ENCODE measurements at regions not wholly inside any gene's neighbourhood (a gene's known extent, or its start where the extent isn't known, plus 50 kb on each side); places are given as distances from the start of the nearest gene placed in this dataset.
"Not testable (repeated sequence)": the region's sequence is repeated elsewhere in the genome, so short reads cannot be mapped to it uniquely, and the experiment has no call there.

GRCh38 chr1:185463433-185463832, 146.4 kb upstream of the IVNS1ABP start:
- TF ChIP-seq CTCF (IDR thresholded peaks at IDR 0.05; ENCODE audit: unreplicated experiment) = no peak
- Mint-ChIP-seq H3K9me3 (peaks cover 11% of the 10 kb centered on the region), H3K27ac (no peak overlapping the region), H3K27me3 (ENCODE audit: low read depth) (no peaks in the 10 kb centered on the region), H3K4me3 (no peak overlapping the region), H3K4me1 (peaks cover 37% of the 10 kb centered on the region), H3K36me3 (no peaks in the 10 kb centered on the region)
- no peak for DNase-seq (ENCODE audit: low spot score in 2 of 2, unreplicated experiment in 2 of 2)

DNA sequence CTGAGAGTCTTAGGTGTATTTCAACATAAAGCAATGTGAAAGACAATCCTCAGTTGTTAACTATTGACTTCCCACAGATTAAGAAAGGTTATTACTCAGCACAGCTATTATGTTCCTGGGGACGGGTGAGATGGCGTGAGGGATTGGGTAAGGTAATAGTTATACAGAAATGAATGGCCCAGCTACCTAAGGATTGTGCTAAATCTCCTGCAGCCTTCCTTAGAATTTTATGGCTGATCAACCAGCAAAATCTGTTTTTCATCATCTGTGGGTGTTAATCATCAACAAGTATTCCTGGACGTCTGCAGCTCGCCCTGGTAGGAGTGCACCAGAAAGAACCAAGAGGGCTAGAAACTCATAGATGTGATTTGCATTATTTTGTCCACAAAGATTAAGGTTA, 146.0 kb upstream of the IVNS1ABP start:
- no peak for TF ChIP-seq CTCF (IDR thresholded peaks at IDR 0.05; ENCODE audit: unreplicated experiment)
- Mint-ChIP-seq H3K27me3 (ENCODE audit: low read depth) (no peaks in the 10 kb centered on the region), H3K4me1 (peaks cover 37% of the 10 kb centered on the region), H3K36me3 (no peaks in the 10 kb centered on the region), H3K9me3 (peaks cover 11% of the 10 kb centered on the region), H3K4me3 (no peak overlapping the region), H3K27ac (no peak overlapping the region)
- DNase-seq (ENCODE audit: low spot score in 2 of 2, unreplicated experiment in 2 of 2) = no peak

- H3K27ac Mint-ChIP-seq; DNase-seq (ENCODE audit: low spot score in 2 of 2, unreplicated experiment in 2 of 2); H3K36me3 Mint-ChIP-seq; H3K27me3 Mint-ChIP-seq (ENCODE audit: low read depth); H3K4me3 Mint-ChIP-seq: not testable (repeated sequence)
- H3K4me1 Mint-ChIP-seq = peaks cover 34% of the 10 kb centered on the region
- H3K9me3 Mint-ChIP-seq = peaks cover 11% of the 10 kb centered on the region
Measured at GRCh38 chr1:185460723-185461122, 143.7 kb upstream of the IVNS1ABP start.

GRCh38 chr1:185459141-185459540, 142.1 kb upstream of the IVNS1ABP start:
- peaks cover 11% of the 10 kb centered on the region for H3K9me3 Mint-ChIP-seq
- no peak overlapping the region for H3K27ac Mint-ChIP-seq
- no peak overlapping the region for H3K4me3 Mint-ChIP-seq
- no peak for TF ChIP-seq CTCF (IDR thresholded peaks at IDR 0.05; ENCODE audit: unreplicated experiment)
- no peak for DNase-seq (ENCODE audit: low spot score in 2 of 2, unreplicated experiment in 2 of 2)
- H3K27me3 Mint-ChIP-seq (ENCODE audit: low read depth) = no peaks in the 10 kb centered on the region
- H3K36me3 Mint-ChIP-seq = no peaks in the 10 kb centered on the region
- peaks cover 19% of the 10 kb centered on the region for H3K4me1 Mint-ChIP-seq

DNA sequence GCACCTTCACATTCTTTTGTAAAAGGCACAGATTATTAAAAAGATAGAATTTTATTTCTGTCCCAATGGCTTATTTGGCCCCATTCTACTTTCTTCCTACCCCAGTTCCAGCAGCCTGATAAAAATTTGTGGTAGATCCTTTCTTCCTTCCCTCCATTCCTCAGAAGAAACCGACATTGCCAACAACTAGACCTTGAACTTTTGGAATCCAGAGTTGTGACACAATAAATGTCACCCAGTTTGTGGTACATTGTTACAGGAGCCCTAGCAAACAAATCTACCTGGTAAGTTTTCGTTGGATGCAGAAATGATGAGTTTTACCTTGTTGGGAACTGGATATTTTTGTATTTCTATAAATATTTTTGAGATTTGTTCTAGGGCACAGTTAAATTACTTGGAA, 141.6 kb upstream of the IVNS1ABP start:
- Mint-ChIP-seq H3K9me3 (peaks cover 11% of the 10 kb centered on the region), H3K4me3 (no peak overlapping the region), H3K27ac (no peak overlapping the region), H3K36me3 (no peaks in the 10 kb centered on the region), H3K27me3 (ENCODE audit: low read depth) (no peaks in the 10 kb centered on the region), H3K4me1 (peaks cover 19% of the 10 kb centered on the region)
- no peak for DNase-seq (ENCODE audit: low spot score in 2 of 2, unreplicated experiment in 2 of 2)
- no peak for TF ChIP-seq CTCF (IDR thresholded peaks at IDR 0.05; ENCODE audit: unreplicated experiment)

GRCh38 chr1:185453496-185454192, 136.6 kb upstream of the IVNS1ABP start:
- no peaks in the 10 kb centered on the region for H3K27me3 Mint-ChIP-seq (ENCODE audit: low read depth)
- DNase-seq (ENCODE audit: low spot score in 2 of 2, unreplicated experiment in 2 of 2) = no peak
- H3K4me3 Mint-ChIP-seq = no peak overlapping the region
- peaks cover 7% of the 10 kb centered on the region for H3K4me1 Mint-ChIP-seq
- no peaks in the 10 kb centered on the region for H3K36me3 Mint-ChIP-seq
- TF ChIP-seq CTCF (IDR thresholded peaks at IDR 0.05; ENCODE audit: unreplicated experiment) = no peak
- H3K27ac Mint-ChIP-seq = peak overlapping the region; percentile 37
- H3K9me3 Mint-ChIP-seq = peaks cover 14% of the 10 kb centered on the region
